Heart left ventricle (tissue), 13 donors: ENCODE measurements at regions not wholly inside any gene's neighbourhood (a gene's known extent, or its start where the extent isn't known, plus 50 kb on each side); places are given as distances from the start of the nearest gene placed in this dataset.

ENCODE experiments used
- POLR2A ChIP-seq, 2 donors: fragments of 450-650 bp; IDR thresholded peaks; one replicate each; pipeline ENCODE4 v1.6.1; 2017; ENCODE audit warnings: antibody characterized with exemption in 2 of 2, mild to moderate bottlenecking in 2 of 2, moderate library complexity in 2 of 2
- TF ChIP-seq, protein P1 (sequence below), 12 donors: fragments of 200-600 bp; sonication (generic) in 4 of 12; IDR thresholded peaks; one replicate each; pipeline versions ENCODE4 v1.5.0 to v1.8.0; 2018 to 2022; ENCODE audit warnings: antibody characterized with exemption in 12 of 12, mild to moderate bottlenecking in 5 of 12
- donor health status: ischemic (EF 13 %, LVEDD 7.1; RV severe dilation, severe dysfunction).
- donor health status: DM: no; HTN: yes; CAD: no.
- donor health status: DM: no; HTN: no; CAD: no.
- donor health status: ischemic (EF 25% LVEDD 6.9; RV normal size, moderate dysfunction).
- donor health status: ischemic (EF 25% LVEDD 5.7; RV mildly dilated, moderate dysfunction).
- donor health status: ischemic (EF 35%, LVEDD 5.7; RV mildly dilated, moderate dysfunction).
- donor health status: nonischemic (EF 11% LVEDD 7.7; RV severe dilation, severe dysfunction).
- donor health status: DM: yes; HTN: yes; CAD: no.
- donor health status: PGD.
- donor health status: ischemic (EF 29% LVEDD 5.4; RV normal size, mild dysfunction).
- donor health status: nonischemic (EF 23%, LVEDD 6.1; RV moderate dilation, normal function).

DNA sequence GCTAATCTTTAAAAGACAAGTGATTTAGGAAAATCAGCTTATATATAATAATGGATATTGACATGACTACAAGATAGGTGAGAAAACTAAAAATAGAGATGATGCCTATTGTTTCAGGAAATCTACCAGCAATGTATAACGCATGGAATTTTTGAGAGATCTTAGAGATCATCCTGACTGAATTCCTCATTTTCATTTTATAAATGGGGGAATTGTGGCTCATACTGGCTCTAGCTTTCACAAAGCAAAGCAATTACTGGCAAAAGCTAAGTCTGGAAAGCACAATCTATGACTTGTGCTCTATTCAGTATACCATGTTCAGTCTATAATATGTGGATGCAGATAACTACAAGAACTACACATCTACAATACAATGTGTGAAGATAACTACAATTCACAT, 51.9 kb upstream of the FANCL start:
- TF ChIP-seq, protein P1, sequence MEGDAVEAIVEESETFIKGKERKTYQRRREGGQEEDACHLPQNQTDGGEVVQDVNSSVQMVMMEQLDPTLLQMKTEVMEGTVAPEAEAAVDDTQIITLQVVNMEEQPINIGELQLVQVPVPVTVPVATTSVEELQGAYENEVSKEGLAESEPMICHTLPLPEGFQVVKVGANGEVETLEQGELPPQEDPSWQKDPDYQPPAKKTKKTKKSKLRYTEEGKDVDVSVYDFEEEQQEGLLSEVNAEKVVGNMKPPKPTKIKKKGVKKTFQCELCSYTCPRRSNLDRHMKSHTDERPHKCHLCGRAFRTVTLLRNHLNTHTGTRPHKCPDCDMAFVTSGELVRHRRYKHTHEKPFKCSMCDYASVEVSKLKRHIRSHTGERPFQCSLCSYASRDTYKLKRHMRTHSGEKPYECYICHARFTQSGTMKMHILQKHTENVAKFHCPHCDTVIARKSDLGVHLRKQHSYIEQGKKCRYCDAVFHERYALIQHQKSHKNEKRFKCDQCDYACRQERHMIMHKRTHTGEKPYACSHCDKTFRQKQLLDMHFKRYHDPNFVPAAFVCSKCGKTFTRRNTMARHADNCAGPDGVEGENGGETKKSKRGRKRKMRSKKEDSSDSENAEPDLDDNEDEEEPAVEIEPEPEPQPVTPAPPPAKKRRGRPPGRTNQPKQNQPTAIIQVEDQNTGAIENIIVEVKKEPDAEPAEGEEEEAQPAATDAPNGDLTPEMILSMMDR (IDR thresholded peaks at IDR 0.05): no peak
- no peak for TF ChIP-seq POLR2A (IDR thresholded peaks at IDR 0.05)
